ENCODE measurements at regions not wholly inside any gene's neighbourhood (a gene's known extent, or its start where the extent isn't known, plus 50 kb on each side); places are given as distances from the start of the nearest gene placed in this dataset.

GRCh38 chr18:2240311-2240705 is 331.0 kb downstream of the METTL4 start:
- no peak for TF ChIP-seq BHLHE40 (IDR thresholded peaks at IDR 0.05; ENCODE audit: borderline replicate concordance)
- no peak for TF ChIP-seq FOXM1 (IDR thresholded peaks at IDR 0.05; ENCODE audit: borderline replicate concordance)
- no peak for TF ChIP-seq SP1 (IDR thresholded peaks at IDR 0.05)

Data from HEK293T (cell line).